RCC 7860 (cell line): ENCODE measurements at regions not wholly inside any gene's neighbourhood (a gene's known extent, or its start where the extent isn't known, plus 50 kb on each side); places are given as distances from the start of the nearest gene placed in this dataset.

Experiments used
- DNase-seq: peaks from one replicate; pipeline ENCODE4 v3.0.0-alpha.2; 2015; ENCODE audit warnings: low spot score
- FAIRE-seq: peaks from 2 replicates; lab custom pipeline; 2012; peaks lifted over from hg19 to GRCh38; lab: Jason Lieb, UNC

DNA sequence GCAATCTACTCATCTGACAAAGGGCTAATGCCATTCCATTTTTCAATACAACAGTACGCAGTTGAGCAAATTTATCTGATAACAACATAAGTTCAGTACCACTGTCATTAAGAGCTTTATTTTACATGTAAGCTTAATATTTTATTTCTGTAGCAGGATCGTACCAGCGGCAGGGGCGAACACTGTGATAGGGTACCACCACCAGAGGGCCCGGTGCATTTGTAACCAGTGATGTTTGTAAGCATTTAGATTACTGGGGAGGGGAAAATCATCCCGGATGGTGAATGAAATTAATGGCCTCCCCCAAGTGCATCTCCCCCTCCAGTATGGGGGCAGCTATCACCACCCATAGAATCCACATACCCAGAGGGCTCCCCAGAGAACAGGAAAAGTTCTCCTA is 179.0 kb downstream of the ADGRA3 start:
- FAIRE-seq (no peak), DNase-seq (no peak)

DNA sequence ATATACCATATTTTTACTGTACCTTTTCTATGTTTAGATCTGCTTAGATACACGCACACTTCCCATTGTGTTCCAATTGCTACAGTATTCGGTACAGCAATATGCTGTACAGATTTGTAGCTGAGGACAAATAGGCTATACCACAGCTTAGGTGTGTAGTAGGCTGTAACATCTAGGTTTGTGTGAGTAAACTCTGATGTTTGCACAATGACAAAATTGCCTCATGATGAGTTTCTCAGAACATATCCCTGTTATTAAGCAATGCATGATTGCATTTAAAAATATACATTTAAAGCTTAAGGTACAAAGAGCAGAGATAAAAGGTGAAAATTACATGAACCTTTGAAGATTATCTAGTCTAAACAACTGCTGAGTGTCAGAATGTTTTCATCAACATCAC is 181.7 kb downstream of the ADGRA3 start:
- no peak for FAIRE-seq
- DNase-seq, result no peak

DNA sequence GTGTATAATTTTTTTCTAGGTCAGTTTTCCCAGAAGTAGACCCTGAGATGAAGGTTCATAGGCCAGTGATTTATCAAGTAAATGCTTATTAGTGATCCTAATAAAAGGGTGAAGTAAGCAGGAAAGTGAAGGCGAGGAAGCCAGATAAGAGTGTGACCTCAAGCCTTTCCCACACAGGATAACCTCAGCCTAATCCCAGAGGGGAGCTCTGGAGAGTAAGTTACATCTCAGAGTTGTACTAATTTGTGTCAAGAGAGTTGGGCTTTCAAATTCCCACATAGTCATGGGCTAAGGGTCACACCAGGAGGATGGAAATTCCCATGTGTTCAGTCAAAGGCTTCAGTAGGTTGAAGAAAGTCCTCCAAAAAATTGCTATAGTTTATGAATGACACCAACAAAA is 191.4 kb downstream of the ADGRA3 start:
- no peak for FAIRE-seq
- no peak for DNase-seq

DNA sequence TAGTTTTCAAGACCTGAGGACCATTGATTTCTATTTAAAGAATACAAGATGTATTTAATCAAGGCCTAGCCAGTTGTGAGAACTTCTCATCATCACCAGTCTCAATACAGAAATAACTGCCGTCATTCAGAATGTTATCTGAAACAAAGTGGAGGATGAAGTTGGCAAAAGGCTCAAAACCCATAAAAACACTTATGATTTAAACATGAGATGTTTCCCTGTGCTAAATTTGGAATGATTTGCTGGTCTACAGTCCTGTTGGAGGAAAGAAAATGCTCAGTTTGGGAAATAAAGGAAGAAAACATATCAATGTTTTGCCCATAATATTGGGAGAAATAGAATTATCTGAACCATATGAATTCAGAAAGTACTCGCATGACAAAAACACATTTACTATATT is 192.2 kb downstream of the ADGRA3 start:
- no peak for FAIRE-seq

DNA sequence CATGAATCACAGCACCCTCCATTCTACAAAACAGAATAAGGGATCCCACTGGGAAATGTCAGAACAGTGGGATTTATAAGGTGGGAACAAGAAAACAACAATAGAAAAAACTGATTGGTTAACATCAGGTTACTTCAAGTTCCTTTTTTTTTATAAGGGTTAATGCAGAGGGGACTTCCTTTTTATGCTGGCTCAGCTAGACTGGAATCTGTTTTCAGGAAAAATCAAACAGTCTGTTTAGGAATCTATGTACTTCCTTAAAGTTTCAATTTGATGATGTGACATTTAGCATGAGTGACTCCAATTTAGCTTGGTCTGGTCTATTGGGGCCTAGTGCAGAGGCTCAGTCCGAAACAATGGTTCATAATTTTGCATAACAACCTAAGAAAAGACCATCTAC is 192.9 kb downstream of the ADGRA3 start:
- FAIRE-seq, result no peak
- no peak for DNase-seq

More for the DNA sequence above, 192.2 kb downstream of the ADGRA3 start:
- DNase-seq, result no peak

DNA sequence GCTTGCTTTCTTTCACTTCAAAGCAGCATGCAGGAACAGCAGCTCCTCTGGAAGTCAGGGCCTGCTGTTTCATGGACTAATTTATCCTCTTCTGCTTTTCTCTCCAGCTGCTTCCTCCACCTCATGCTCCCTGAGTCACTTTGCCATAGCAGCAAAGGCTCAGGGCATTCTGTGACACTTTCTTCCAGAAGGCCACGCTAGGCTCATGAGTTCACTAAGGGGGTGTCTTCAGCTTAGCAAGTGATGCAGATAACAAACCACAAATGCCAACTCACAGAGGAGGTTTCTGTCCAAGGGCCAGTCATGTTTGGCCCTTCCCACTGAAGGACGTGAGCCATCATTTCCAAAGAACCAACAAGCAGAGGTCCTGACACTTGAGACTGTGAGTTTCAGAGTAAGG is 200.2 kb downstream of the ADGRA3 start:
- DNase-seq, result peak; percentile 63
- no peak for FAIRE-seq

DNA sequence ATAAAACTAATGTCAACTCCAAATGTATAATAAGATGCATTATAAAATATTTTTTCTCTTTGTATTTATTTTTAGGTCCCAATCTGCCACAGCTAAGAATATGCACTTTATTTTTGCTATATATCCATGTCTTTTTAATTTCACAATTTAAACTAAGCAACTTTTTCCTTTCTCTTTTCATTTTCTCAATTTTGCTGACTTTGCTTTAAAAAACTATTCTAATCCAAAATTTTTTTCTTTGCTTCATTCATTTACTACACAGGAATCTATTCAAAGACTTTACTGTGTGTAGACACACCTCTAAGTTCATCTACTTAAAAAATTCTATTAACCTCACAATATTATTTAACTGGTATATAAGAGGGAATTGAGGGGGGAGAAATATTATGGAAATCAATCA is 201.9 kb downstream of the ADGRA3 start:
- no peak for FAIRE-seq

DNA sequence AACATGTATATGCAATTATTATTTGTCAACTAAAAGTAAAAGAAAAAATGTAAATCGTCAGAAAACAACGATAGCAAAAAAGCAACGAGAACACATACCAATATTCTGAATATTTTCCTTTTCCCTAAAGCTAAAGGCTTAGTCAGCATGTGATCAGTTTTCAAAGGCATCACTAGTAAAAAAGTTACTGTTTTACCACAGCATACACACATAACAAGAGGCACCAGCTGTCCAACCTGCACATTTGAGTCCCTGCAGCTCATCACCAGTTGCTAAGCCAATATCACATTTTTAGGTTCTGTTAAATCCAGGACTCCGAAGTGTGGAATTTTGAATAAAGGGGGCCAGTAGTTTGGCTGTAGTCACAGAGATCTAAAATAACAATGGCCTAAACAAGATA is 203.8 kb downstream of the ADGRA3 start:
- no peak for FAIRE-seq

More for the DNA sequence above, 201.9 kb downstream of the ADGRA3 start:
- no peak for DNase-seq

DNA sequence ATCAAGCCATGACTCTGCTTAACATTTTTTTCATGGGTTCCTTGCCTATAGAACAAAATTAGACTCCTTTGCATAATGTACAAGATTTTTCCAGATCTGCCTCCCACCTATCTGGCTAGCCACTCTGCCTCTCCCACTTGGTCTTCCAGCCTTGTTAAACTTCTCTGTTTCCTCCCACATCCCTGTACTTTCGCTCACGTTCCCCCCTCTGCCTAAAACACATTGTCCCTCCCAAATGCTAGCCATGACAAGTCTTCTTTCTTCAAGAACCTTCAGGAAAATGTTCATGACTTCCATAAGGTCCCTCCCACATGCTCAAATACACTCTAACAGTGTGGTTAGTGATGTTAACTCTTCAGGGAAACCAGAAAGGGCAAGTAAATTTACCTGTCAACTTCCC is 214.6 kb downstream of the ADGRA3 start:
- DNase-seq, result no peak
- no peak for FAIRE-seq

More for the DNA sequence above, 203.8 kb downstream of the ADGRA3 start:
- DNase-seq, result no peak

DNA sequence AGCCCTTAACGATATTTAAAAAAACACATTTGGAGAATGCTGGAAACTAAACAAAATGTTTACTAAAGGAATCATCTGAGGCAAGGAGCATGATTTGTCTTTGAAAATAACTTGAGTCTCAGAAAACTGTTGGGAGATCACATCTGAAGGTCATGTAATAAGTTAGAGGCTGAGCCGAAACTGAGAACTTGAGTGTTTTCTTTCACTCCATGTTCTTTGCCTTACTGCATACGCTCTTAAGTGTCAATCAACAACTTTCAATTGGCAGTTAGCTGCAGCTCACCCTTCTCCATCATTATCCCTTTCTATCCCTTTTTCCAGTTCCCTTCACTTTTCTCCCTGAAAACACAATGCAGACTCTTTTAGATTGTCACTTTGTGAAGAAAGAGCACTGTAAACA is 216.2 kb downstream of the ADGRA3 start:
- DNase-seq, result no peak
- FAIRE-seq, result no peak

DNA sequence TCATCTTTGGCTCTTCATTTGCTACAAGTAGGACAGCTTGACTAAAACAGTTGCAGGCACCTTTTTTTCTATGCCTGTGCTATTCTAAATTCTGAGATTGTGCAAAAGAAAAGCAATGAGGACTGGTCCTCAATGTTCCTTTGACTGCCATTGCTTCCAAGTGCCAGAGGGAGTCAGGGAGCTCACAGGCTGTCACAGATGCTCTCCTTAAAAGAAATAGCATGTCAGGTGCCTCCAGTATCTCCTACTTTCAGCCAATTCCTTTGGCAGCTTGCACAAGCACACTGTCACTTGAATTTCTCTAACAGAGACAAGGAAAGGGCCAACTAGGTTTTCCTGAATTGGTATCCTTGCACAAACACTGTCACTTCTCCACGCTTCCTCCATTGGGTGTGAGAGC is 228.2 kb downstream of the ADGRA3 start:
- FAIRE-seq, result no peak
- DNase-seq, result no peak

DNA sequence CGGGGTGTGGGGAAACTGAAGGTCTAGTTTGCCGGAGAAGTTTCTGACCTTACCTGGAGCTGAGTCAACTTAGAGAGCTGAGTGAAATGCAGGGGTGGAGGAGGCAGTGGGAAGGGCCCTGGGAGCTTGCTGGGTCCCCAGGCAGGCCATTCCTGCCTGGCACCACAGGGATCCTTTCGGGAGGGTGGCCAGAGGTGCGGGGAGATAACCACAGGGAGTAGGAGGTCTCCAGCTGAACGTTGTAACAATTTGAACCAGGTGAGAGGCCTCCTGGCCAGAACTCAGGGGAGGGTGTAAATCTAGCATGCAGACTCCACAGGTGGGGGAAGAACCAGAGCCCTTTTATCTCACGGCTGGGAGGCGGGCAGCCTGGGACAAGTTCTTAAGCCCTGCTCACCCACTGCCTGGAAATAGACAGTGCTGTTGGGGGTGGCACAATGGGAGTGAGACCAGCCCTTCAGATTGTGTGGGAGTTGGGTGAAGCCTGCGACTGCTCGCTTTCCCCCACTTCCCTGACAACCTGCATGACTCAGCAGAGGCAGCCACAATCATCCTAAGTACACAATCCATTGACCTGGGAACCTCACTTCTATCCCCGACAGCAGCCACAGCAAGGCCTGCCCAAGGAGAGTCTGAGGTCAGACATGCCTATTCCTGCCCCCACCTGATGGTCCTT is 247.4 kb downstream of the ADGRA3 start:
- DNase-seq (peak; percentile 72), FAIRE-seq (peak; percentile 16)

DNA sequence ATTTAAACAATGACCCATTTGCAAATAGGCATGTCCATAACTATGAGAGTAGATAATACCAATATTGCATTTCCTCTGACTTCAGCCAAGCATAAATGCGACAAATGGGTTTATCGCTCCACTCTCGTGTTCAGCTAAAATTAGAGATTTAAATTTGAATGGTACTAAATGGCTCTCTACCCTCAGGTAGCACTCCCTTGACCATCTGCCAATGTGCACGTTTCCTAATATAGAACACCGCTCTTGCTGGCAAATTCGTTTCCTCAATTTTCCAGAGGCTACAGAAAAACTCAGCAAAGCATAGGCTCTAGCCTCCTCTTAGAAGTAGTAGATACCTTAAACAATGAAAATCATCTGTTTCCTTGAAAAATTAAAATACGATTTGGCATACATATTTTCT is 251.6 kb downstream of the ADGRA3 start:
- FAIRE-seq, result no peak
- DNase-seq, result no peak

DNA sequence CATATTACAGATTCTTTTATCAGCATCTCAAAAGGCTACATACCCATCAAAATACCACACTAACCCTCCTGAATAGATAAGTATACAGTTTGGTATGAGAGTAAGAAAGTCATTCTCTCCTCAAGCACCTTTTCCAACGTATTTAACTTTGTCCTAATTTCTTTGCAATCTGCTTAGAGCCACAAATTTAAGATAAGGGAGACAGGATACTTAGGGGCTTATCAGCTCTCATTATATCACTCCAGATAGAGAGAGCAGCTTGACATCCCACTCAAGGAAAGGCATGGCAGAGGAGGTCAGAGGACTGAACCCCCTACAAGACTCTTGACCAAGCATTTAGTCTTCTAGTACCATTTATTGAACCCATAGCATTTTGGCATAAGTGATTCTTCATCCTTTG is 262.4 kb downstream of the ADGRA3 start:
- no peak for DNase-seq
- no peak for FAIRE-seq

DNA sequence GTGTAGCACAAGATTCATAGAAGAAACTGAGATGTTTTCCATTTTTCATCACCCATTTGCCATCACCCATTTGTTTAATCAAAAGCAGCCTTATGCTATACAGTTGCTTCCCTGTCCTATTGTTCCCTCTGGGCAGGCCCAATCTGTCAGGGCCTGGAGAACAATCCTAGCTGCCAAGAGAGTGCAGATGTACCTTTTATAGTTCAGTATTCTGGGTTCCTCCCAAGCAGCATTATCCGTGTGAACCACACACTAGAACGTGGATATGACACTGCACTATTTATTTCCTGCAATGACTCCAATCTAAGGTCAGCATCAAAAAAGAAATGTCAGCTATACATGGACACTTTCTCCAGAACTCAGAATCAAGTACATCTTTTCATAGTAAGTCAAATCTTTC is 269.0 kb downstream of the ADGRA3 start:
- DNase-seq (no peak), FAIRE-seq (no peak)

DNA sequence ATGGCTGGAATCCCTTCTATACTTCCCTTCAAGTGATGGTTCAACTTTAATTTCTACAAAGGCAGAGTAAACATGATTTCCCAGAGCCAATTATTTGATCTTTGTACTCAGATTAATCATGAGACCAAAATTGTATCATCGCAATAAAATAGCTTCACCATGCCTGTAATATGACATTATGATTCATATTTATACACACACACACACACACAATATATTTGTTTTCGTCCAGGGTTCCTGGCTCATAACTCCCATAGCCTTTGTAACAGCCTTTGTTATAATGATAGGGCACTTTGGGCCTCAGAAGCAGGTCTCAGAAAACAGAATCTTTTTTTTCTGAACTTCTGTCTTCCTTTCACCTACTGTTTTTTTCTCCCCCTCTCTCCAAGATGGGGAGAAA is 270.6 kb downstream of the ADGRA3 start:
- DNase-seq, result no peak
- FAIRE-seq, result no peak

DNA sequence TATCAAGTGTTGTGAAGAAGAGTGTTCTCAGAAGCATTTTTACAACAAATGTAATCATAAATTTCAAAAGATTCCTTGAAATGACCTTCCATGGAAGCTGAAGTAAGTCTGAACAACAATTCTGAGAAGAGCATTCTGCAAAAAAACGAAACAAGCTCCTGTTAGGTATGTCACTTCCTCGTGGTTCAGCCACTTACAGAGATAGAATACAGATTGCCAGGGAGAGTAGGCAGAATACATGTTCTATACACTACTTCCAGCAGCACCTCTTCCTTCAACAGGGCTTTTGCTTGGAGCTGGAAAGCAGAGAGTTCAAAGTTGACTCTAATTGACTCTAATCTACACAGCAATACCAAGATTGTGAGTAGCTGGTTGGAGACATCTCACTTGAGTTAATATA is 274.5 kb downstream of the ADGRA3 start:
- no peak for DNase-seq
- FAIRE-seq, result no peak

DNA sequence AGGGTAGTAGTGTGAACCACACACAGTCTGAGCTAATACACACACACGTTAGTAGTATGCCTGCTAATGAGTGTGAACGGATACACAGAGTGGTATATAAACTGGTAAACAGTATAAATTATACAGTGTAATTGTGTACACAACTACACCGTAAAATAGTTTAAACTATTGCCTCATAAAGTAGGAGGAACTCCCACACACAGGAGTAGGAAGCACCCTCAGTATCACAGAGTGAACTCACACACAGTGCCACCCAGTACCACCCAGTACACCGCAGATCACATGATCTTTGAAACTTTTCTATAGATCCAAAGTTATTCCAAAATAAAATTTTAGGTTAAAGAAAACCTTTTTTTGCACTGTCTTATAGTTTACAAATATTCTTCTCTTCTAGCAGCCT is 275.1 kb downstream of the ADGRA3 start:
- FAIRE-seq (no peak), DNase-seq (no peak)

DNA sequence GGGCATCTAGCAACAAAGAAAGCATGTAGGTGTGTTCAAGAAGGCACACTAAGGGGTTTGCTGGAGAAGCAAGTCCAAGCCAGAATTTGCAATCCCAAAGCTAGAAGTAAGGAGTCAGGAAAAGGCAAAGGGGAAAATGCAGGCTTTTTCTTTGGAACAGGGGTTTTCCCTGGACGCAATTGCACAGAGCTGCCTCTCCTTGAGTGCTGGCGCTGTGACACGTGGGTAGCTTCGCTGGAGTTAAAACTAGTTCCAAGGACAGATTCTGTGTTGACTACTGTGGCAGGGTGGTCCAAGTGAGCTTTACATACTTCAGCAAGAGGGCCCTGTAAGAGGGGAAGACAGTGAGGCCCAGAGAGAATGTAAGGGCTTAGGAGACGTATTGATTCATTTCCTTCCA is 277.1 kb downstream of the ADGRA3 start:
- FAIRE-seq (no peak), DNase-seq (no peak)

DNA sequence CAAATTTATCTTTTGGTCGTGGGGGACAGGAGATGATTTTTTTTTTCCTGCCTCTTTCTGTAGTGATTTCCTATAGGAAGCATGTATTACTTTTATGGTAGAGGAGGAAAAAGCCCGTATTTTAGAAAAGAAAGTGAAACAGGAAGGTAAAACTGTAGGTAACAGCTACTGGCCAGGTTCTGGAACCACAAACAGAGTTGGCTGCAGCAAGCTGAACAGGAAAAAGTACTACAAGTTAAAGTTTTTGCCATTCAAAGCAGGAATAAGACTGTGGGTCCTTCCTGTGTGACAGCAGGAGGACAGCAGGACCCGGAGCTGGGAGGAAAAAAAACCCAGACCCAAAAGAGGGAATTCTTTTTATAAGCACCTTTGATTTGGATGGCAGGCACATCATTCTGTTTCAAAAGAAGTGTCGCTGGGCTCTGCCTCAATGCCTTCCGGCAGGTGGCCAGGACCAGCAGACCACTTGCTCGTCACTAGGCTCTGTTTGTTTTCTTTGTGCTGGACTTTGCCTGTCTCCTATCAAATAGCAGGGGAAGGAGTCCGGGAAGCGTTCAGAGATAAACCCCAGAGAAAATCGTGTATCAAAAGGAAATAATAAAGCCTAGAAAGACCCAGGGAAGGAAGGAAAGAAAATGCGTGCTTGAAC is 277.9 kb downstream of the ADGRA3 start:
- DNase-seq (no peak), FAIRE-seq (no peak)

DNA sequence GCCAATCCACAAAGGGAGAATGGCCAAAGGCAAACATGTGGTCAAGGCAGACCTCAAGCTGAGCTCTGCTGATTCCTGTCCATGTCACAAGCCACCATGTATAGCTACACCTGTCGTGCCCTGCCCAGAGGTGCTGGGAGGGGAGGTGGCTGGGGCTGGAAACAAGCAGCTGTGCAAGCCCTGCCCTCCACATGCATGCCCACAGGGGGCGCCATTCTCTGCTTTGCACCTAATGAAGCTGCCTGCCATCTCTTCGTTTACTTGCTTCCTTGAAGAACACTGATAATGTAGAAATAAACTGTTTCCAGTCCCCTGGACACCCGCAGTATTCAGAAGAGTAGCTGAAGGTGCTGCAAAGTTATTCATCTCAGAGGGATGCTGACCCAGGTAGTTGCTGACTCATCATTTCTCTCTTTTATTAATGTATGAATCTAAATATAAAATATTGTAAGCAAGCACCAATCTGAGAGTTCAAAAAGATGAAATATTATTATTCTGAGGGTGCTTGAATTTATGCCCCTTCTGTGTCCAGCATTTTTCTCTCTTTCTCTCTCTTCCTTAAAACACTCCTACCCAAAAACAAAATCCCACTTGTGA is 278.6 kb downstream of the ADGRA3 start:
- DNase-seq (no peak), FAIRE-seq (no peak)

DNA sequence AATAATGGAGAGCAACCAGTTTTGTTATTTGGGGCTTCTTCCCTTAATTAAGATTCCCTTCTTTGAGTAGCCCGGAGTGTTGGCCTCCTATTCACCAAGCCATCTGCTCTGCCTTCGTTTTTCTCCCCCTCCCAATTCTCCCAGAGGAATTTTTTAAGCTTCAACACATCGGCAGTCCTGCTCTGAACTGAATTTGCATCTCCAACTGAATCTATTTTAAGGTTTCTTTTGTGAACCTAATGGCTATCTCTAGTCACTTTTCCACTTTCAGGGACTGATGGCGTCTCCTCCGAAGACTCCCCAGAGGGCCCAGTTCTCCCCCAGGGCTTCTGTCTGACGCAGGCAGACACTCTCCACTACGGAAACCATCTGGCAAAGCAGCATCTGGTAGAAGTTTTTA is 280.2 kb downstream of the ADGRA3 start:
- FAIRE-seq (no peak), DNase-seq (no peak)
